ENCODE measurements at regions not wholly inside any gene's neighbourhood (a gene's known extent, or its start where the extent isn't known, plus 50 kb on each side); places are given as distances from the start of the nearest gene placed in this dataset.

GRCh38 chr18:29853126-29853525, 1189.4 kb downstream of the DSC3 start (continued):
- no peak for TF ChIP-seq FOS (IDR thresholded peaks at IDR 0.05; ENCODE audit: borderline replicate concordance, extremely low read depth, insufficient read length)

GRCh38 chr18:29849144-29849543, 1193.4 kb downstream of the DSC3 start:
- no TSS peak for BruUV-seq (replicated peaks)
- ChIA-PET RAD21 (ENCODE audit: unreplicated experiment) (no interaction called here), CTCF (no interaction called here), SMC1A (ENCODE audit: uncharacterized antibody, unreplicated experiment) (no interaction called here), POLR2A (no interaction called here)
- Histone ChIP-seq H3K9me3 (replicated peaks; ENCODE audit: control insufficient read depth, insufficient read depth, low read length) (no peaks in the 10 kb centered on the region), H2AFZ (ENCODE audit: control insufficient read depth, low read depth, low read length) (no peak overlapping the region), H3K4me1 (ENCODE audit: control insufficient read depth, insufficient read depth, low read length) (no peaks in the 10 kb centered on the region), H3K36me3 (ENCODE audit: control insufficient read depth in 2 of 2, insufficient read depth in 2 of 2, low read length in 1 of 2) (no peaks in the 10 kb centered on the region), H3K4me2 (ENCODE audit: control insufficient read depth, insufficient read depth) (no peak overlapping the region), H3K9ac (ENCODE audit: control insufficient read depth, insufficient read depth, low read length) (no peak overlapping the region), H3K79me2 (ENCODE audit: control insufficient read depth, insufficient read depth, low read length) (no peaks in the 10 kb centered on the region), H3K27ac (ENCODE audit: control insufficient read depth, insufficient read depth) (no peak overlapping the region), H3K4me3 (no peak overlapping the region), H3K27me3 (replicated peaks in 1 of 2; ENCODE audit: control insufficient read depth in 2 of 2, insufficient read depth in 2 of 2, low read length in 1 of 2) (no peaks in the 10 kb centered on the region), H4K20me1 (ENCODE audit: control insufficient read depth, insufficient read depth) (no peaks in the 10 kb centered on the region)
- WGBS (ENCODE audit: insufficient coverage, insufficient replicate concordance, low lambda C conversion rate, missing lambda C conversion rate), result 0% methylated on average over 1 of the region's 1 CpG
- in situ Hi-C loops (cut with MboI) (no loop called here), intact Hi-C loops (cut with micrococcal nuclease; ENCODE audit: unreplicated experiment) (no loop called here)
- TF ChIP-seq IRF5 (IDR thresholded peaks at IDR 0.05; ENCODE audit: borderline replicate concordance), result no peak
- TF ChIP-seq YY1 (IDR thresholded peaks at IDR 0.05; ENCODE audit: low read depth, low read length), result no peak
- TF ChIP-seq PBX3 (IDR thresholded peaks at IDR 0.05; ENCODE audit: insufficient replicate concordance, low read depth, low read length), result no peak
- no peak for TF ChIP-seq RFX5 (IDR thresholded peaks at IDR 0.05; ENCODE audit: low read depth, low read length)
- TF ChIP-seq CBX5 (IDR thresholded peaks at IDR 0.05; ENCODE audit: low read depth), result no peak
- no peak for TF ChIP-seq NR2C1 (IDR thresholded peaks at IDR 0.05)
- TF ChIP-seq SIN3A (IDR thresholded peaks at IDR 0.05; ENCODE audit: low read depth, low read length), result no peak
- no peak for TF ChIP-seq MEF2A (IDR thresholded peaks at IDR 0.05; ENCODE audit: insufficient read depth, low read depth, low read length)
- TF ChIP-seq ATF7 (IDR thresholded peaks at IDR 0.05; ENCODE audit: low read depth), result no peak
- TF ChIP-seq BACH1 (IDR thresholded peaks at IDR 0.05; ENCODE audit: borderline replicate concordance), result no peak
- no peak for TF ChIP-seq IKZF1 (conservative IDR thresholded peaks at IDR 0.05)
- no peak for TF ChIP-seq EP300 (IDR thresholded peaks at IDR 0.05; ENCODE audit: borderline replicate concordance in 1 of 2, control insufficient read depth in 1 of 2, low read depth in 2 of 2, low read length in 2 of 2)
- no peak for TF ChIP-seq MTA3 (IDR thresholded peaks at IDR 0.05; ENCODE audit: borderline replicate concordance, low read length)
- ATAC-seq (no peak), FAIRE-seq (no peak), DNase-seq (ENCODE audit: low read depth, low spot score) (no peak)
